ENCODE measurements at regions not wholly inside any gene's neighbourhood (a gene's known extent, or its start where the extent isn't known, plus 50 kb on each side); places are given as distances from the start of the nearest gene placed in this dataset.
A peak's percentile ranks its signal among the peaks of the same experiment; 100 is the strongest.
"Not testable (repeated sequence)": the region's sequence is repeated elsewhere in the genome, so short reads cannot be mapped to it uniquely, and the experiment has no call there.

GRCh38 chr15:45810201-45810600 is 175.4 kb downstream of the SQOR start:
- no peak for DNase-seq (ENCODE audit: low read depth)

GRCh38 chr15:45812200-45812599 is 177.4 kb downstream of the SQOR start:
- DNase-seq (ENCODE audit: low read depth) = no peak

- DNase-seq (ENCODE audit: low read depth) = not testable (repeated sequence)
Measured at GRCh38 chr15:45817578-45817977, 182.7 kb downstream of the SQOR start.

- DNase-seq (ENCODE audit: low read depth) = no peak
Measured at GRCh38 chr15:45821390-45821789, 186.6 kb downstream of the SQOR start.

- DNase-seq (ENCODE audit: low read depth) = not testable (repeated sequence)
Measured at GRCh38 chr15:45822968-45823367, 188.1 kb downstream of the SQOR start.

- peak; percentile 19 for DNase-seq (ENCODE audit: low read depth)
Measured at GRCh38 chr15:45827275-45827674, 192.4 kb downstream of the SQOR start.

GRCh38 chr15:45827766-45828165 is 192.9 kb downstream of the SQOR start:
- no peak for DNase-seq (ENCODE audit: low read depth)

- DNase-seq (ENCODE audit: low read depth) = no peak
Measured at GRCh38 chr15:45829336-45830153, 194.7 kb downstream of the SQOR start.

GRCh38 chr15:45831787-45832186 is 197.0 kb downstream of the SQOR start:
- no peak for DNase-seq (ENCODE audit: low read depth)

- DNase-seq (ENCODE audit: low read depth) = no peak
Measured at GRCh38 chr15:45834622-45835021, 199.8 kb downstream of the SQOR start.

- DNase-seq (ENCODE audit: low read depth) = no peak
Measured at GRCh38 chr15:45842151-45842550, 207.3 kb downstream of the SQOR start.

- DNase-seq (ENCODE audit: low read depth) = no peak
Measured at GRCh38 chr15:45847645-45848044, 212.8 kb downstream of the SQOR start.

GRCh38 chr15:45849136-45849535 is 214.3 kb downstream of the SQOR start:
- no peak for DNase-seq (ENCODE audit: low read depth)

- DNase-seq (ENCODE audit: low read depth) = no peak
Measured at GRCh38 chr15:45854455-45855202, 219.8 kb downstream of the SQOR start.

GRCh38 chr15:45855210-45855906 is 220.5 kb downstream of the SQOR start:
- peak; percentile 67 for DNase-seq (ENCODE audit: low read depth)

- peak; percentile 80 for DNase-seq (ENCODE audit: low read depth)
Measured at GRCh38 chr15:45855907-45856579, 221.2 kb downstream of the SQOR start.

GRCh38 chr15:45857291-45857690 is 222.5 kb downstream of the SQOR start:
- DNase-seq (ENCODE audit: low read depth) = no peak

- peak; percentile 54 for DNase-seq (ENCODE audit: low read depth)
Measured at GRCh38 chr15:45858491-45858890, 223.7 kb downstream of the SQOR start.

GRCh38 chr15:45862034-45862433 is 227.2 kb downstream of the SQOR start:
- peak; percentile 55 for DNase-seq (ENCODE audit: low read depth)

- DNase-seq (ENCODE audit: low read depth) = peak; percentile 18
Measured at GRCh38 chr15:45863881-45864580, 229.2 kb downstream of the SQOR start.

GRCh38 chr15:45866616-45867015 is 231.8 kb downstream of the SQOR start:
- no peak for DNase-seq (ENCODE audit: low read depth)
